Kidney (tissue), 13 donors: ENCODE measurements at regions not wholly inside any gene's neighbourhood (a gene's known extent, or its start where the extent isn't known, plus 50 kb on each side); places are given as distances from the start of the nearest gene placed in this dataset.
"Not testable (repeated sequence)": the region's sequence is repeated elsewhere in the genome, so short reads cannot be mapped to it uniquely, and the experiment has no call there.

Experiments
- DNase-seq, 5 donors: peaks; one replicate each; pipeline ENCODE4 v3.0.0-alpha.2; 2013 to 2020
- FAIRE-seq: peaks from 2 replicates; lab custom pipeline; 2012; peaks lifted over from hg19 to GRCh38; lab: Jason Lieb, UNC
- H3K27ac ChIP-seq, 2 donors: one replicate each; pipeline ENCODE4 v1.7.0; 2013; ENCODE audit warnings: low read depth in 2 of 2, low read length in 2 of 2, inconsistent platforms in 1 of 2
- H3K27me3 ChIP-seq: one replicate; pipeline ENCODE4 v1.7.1; 2013; ENCODE audit warnings: low read length, inconsistent platforms; ENCODE audit not compliant: control insufficient read depth, insufficient read depth
- H3K36me3 ChIP-seq, 3 donors: one replicate each; pipeline versions ENCODE4 v1.7.0 to v1.7.1; 2013; ENCODE audit warnings: low read length in 3 of 3, control low read depth in 1 of 3, inconsistent platforms in 1 of 3; ENCODE audit not compliant: insufficient read depth in 3 of 3, control insufficient read depth in 2 of 3
- H3K4me1 ChIP-seq, 3 donors: one replicate each; pipeline versions ENCODE4 v1.7.0 to v1.7.1; 2013; ENCODE audit warnings: low read length in 3 of 3, inconsistent platforms in 1 of 3, low read depth in 1 of 3; ENCODE audit not compliant: control insufficient read depth in 2 of 3, insufficient read depth in 2 of 3
- H3K4me3 ChIP-seq, 3 donors: one replicate each; pipeline versions ENCODE4 v1.7.0 to v1.8.1; 2013; ENCODE audit warnings: low read length in 3 of 3, control low read depth in 1 of 3, inconsistent platforms in 1 of 3
- H3K9ac ChIP-seq, 3 donors: one replicate each; pipeline versions ENCODE4 v1.7.0 to v1.7.1; 2013; ENCODE audit warnings: low read length in 3 of 3, control low read depth in 1 of 3, inconsistent platforms in 1 of 3
- H3K9me3 ChIP-seq, 3 donors: one replicate each; pipeline versions ENCODE4 v1.7.0 to v1.7.1; 2013; ENCODE audit warnings: low read length in 3 of 3, control low read depth in 1 of 3, inconsistent platforms in 1 of 3; ENCODE audit not compliant: control insufficient read depth in 2 of 3, insufficient read depth in 1 of 3
- CTCF ChIP-seq: IDR thresholded peaks from 3 replicates; pipeline ENCODE4 v1.5.1; 2012; ENCODE audit warnings: mild to moderate bottlenecking, moderate library complexity, borderline replicate concordance; ENCODE audit not compliant: insufficient read depth; ENCODE audit errors: extremely low read depth
- intact Hi-C: fragments of 100-400 bp; cut with DNase I; formaldehyde crosslinking; loops from one replicate; pipeline ENCODE4 v1.11.1; 2022
- donor health status: control.
- donor health status: control.
- donor health status: control.
- donor health status: control.
- donor health status: control.
- donor health status: DM: yes; HTN: yes; CAD: no.
- donor health status: Normal renal cell carcinoma (clear cell type).

GRCh38 chr5:75824323-75824722 lies 107.1 kb upstream of the POC5 start:
- no peaks in the 10 kb centered on the region for H3K9me3 ChIP-seq
- H3K9ac ChIP-seq, result no peak overlapping the region
- intact Hi-C loops, result no loop called here
- FAIRE-seq, result no peak
- no peak overlapping the region for H3K4me3 ChIP-seq
- DNase-seq, result no peak
- no peaks in the 10 kb centered on the region for H3K36me3 ChIP-seq
- no peaks in the 10 kb centered on the region for H3K27me3 ChIP-seq
- no peak overlapping the region for H3K27ac ChIP-seq
- H3K4me1 ChIP-seq, result no peaks in the 10 kb centered on the region
- TF ChIP-seq CTCF, result no peak

GRCh38 chr5:75823811-75824210 lies 106.6 kb upstream of the POC5 start:
- DNase-seq, result no peak
- Histone ChIP-seq H3K36me3 (no peaks in the 10 kb centered on the region), H3K4me1 (no peaks in the 10 kb centered on the region), H3K9me3 (no peaks in the 10 kb centered on the region), H3K9ac (no peak overlapping the region), H3K4me3 (no peak overlapping the region), H3K27ac (no peak overlapping the region), H3K27me3 (no peaks in the 10 kb centered on the region)
- intact Hi-C loops, result no loop called here
- TF ChIP-seq CTCF, result no peak
- no peak for FAIRE-seq

GRCh38 chr5:75818661-75819060 lies 101.4 kb upstream of the POC5 start:
- Histone ChIP-seq H3K9me3 (peaks cover 0 to 2% (median 0%) of the 10 kb centered on the region in 3 donors), H3K9ac (no peak overlapping the region), H3K36me3 (no peaks in the 10 kb centered on the region), H3K4me1 (no peaks in the 10 kb centered on the region), H3K4me3 (no peak overlapping the region), H3K27me3 (no peaks in the 10 kb centered on the region), H3K27ac (no peak overlapping the region)
- FAIRE-seq (no peak), DNase-seq (no peak)
- intact Hi-C loops, result no loop called here
- no peak for TF ChIP-seq CTCF

- H3K9ac ChIP-seq, FAIRE-seq, DNase-seq, intact Hi-C loops, H3K27ac ChIP-seq, H3K4me3 ChIP-seq, H3K4me1 ChIP-seq, H3K36me3 ChIP-seq, H3K27me3 ChIP-seq, H3K9me3 ChIP-seq: not testable (repeated sequence)
These were observed 82.5 kb upstream of the POC5 start for GRCh38 chr5:75799695-75800094.

GRCh38 chr5:75769338-75769737 lies 52.1 kb upstream of the POC5 start:
- intact Hi-C loops, H3K9me3 ChIP-seq, H3K4me1 ChIP-seq, H3K27ac ChIP-seq, H3K9ac ChIP-seq, FAIRE-seq, H3K36me3 ChIP-seq, DNase-seq, H3K4me3 ChIP-seq, H3K27me3 ChIP-seq: not testable (repeated sequence)
